ENCODE measurements at regions not wholly inside any gene's neighbourhood (a gene's known extent, or its start where the extent isn't known, plus 50 kb on each side); places are given as distances from the start of the nearest gene placed in this dataset.
A peak's percentile ranks its signal among the peaks of the same experiment; 100 is the strongest.

- Mint-ChIP-seq H3K4me1 (ENCODE audit: low read depth in 2 of 2) (no peaks in the 10 kb centered on the region), H3K4me3 (no peak overlapping the region), H3K27me3 (peaks cover 10 to 18% of the 10 kb centered on the region in 2 donors), H3K9me3 (no peaks in the 10 kb centered on the region), H3K36me3 (no peaks in the 10 kb centered on the region), H3K27ac (no peak overlapping the region)
- peak in 1 of 2 donors; percentile 2 for ATAC-seq
- DNase-seq (ENCODE audit: low spot score) = no peak
These were observed 141.1 kb upstream of the PCBD1 start for GRCh38 chr10:71029411-71029892.

GRCh38 chr10:71029907-71030306 lies 141.5 kb upstream of the PCBD1 start:
- H3K4me1 Mint-ChIP-seq (ENCODE audit: low read depth in 2 of 2) = no peaks in the 10 kb centered on the region

GRCh38 chr10:71031026-71031425 lies 142.7 kb upstream of the PCBD1 start:
- ATAC-seq (no peak), DNase-seq (ENCODE audit: low spot score) (no peak)
- Mint-ChIP-seq H3K27ac (no peak overlapping the region), H3K9me3 (no peaks in the 10 kb centered on the region), H3K4me1 (ENCODE audit: low read depth in 2 of 2) (no peaks in the 10 kb centered on the region), H3K36me3 (no peaks in the 10 kb centered on the region), H3K4me3 (no peak overlapping the region), H3K27me3 (peaks cover 10 to 18% of the 10 kb centered on the region in 2 donors)

More at GRCh38 chr10:71029907-71030306, 141.5 kb upstream of the PCBD1 start:
- DNase-seq (ENCODE audit: low spot score) = no peak
- Mint-ChIP-seq H3K36me3 (no peaks in the 10 kb centered on the region), H3K9me3 (no peaks in the 10 kb centered on the region), H3K27me3 (peaks cover 10 to 18% of the 10 kb centered on the region in 2 donors), H3K4me3 (no peak overlapping the region), H3K27ac (no peak overlapping the region)
- no peak for ATAC-seq

- Mint-ChIP-seq H3K27me3 (peaks cover 5 to 15% of the 10 kb centered on the region in 2 donors), H3K4me3 (no peak overlapping the region), H3K27ac (no peak overlapping the region), H3K4me1 (ENCODE audit: low read depth in 2 of 2) (no peaks in the 10 kb centered on the region), H3K9me3 (no peaks in the 10 kb centered on the region), H3K36me3 (no peaks in the 10 kb centered on the region)
- DNase-seq (ENCODE audit: low spot score) (no peak), ATAC-seq (no peak)
These were observed 143.2 kb upstream of the PCBD1 start for GRCh38 chr10:71031603-71032002.

GRCh38 chr10:71032887-71033286 lies 144.5 kb upstream of the PCBD1 start:
- peaks cover 2 to 12% of the 10 kb centered on the region in 2 donors for H3K27me3 Mint-ChIP-seq
- ATAC-seq (no peak), DNase-seq (ENCODE audit: low spot score) (no peak)
- H3K4me1 Mint-ChIP-seq (ENCODE audit: low read depth in 2 of 2) = no peaks in the 10 kb centered on the region
- H3K36me3 Mint-ChIP-seq = no peaks in the 10 kb centered on the region
- no peak overlapping the region for H3K4me3 Mint-ChIP-seq
- H3K27ac Mint-ChIP-seq = no peak overlapping the region
- no peaks in the 10 kb centered on the region for H3K9me3 Mint-ChIP-seq

- ATAC-seq = no peak
- H3K9me3 Mint-ChIP-seq = no peaks in the 10 kb centered on the region
- no peak for DNase-seq (ENCODE audit: low spot score)
- H3K4me3 Mint-ChIP-seq = no peak overlapping the region
- H3K4me1 Mint-ChIP-seq (ENCODE audit: low read depth in 2 of 2) = no peaks in the 10 kb centered on the region
- peaks cover 2 to 12% of the 10 kb centered on the region in 2 donors for H3K27me3 Mint-ChIP-seq
- H3K36me3 Mint-ChIP-seq = no peaks in the 10 kb centered on the region
- H3K27ac Mint-ChIP-seq = no peak overlapping the region
These were observed 145.1 kb upstream of the PCBD1 start for GRCh38 chr10:71033396-71033980.

- H3K27ac Mint-ChIP-seq = no peak overlapping the region
- ATAC-seq = no peak
- H3K4me1 Mint-ChIP-seq (ENCODE audit: low read depth in 2 of 2) = no peaks in the 10 kb centered on the region
- peaks cover 2 to 12% of the 10 kb centered on the region in 2 donors for H3K27me3 Mint-ChIP-seq
- H3K9me3 Mint-ChIP-seq = no peaks in the 10 kb centered on the region
- no peak for DNase-seq (ENCODE audit: low spot score)
- H3K4me3 Mint-ChIP-seq = no peak overlapping the region
- H3K36me3 Mint-ChIP-seq = no peaks in the 10 kb centered on the region
These were observed 147.3 kb upstream of the PCBD1 start for GRCh38 chr10:71035511-71036296.

GRCh38 chr10:71036297-71036966 lies 148.1 kb upstream of the PCBD1 start:
- no peaks in the 10 kb centered on the region for H3K4me1 Mint-ChIP-seq (ENCODE audit: low read depth in 2 of 2)
- H3K4me3 Mint-ChIP-seq = no peak overlapping the region
- H3K36me3 Mint-ChIP-seq = no peaks in the 10 kb centered on the region
- no peaks in the 10 kb centered on the region for H3K9me3 Mint-ChIP-seq
- DNase-seq (ENCODE audit: low spot score) (no peak), ATAC-seq (no peak)
- H3K27me3 Mint-ChIP-seq = peaks cover 2 to 12% of the 10 kb centered on the region in 2 donors
- no peak overlapping the region for H3K27ac Mint-ChIP-seq

- Mint-ChIP-seq H3K9me3 (no peaks in the 10 kb centered on the region), H3K4me3 (no peak overlapping the region), H3K27ac (no peak overlapping the region), H3K36me3 (no peaks in the 10 kb centered on the region), H3K4me1 (ENCODE audit: low read depth in 2 of 2) (no peaks in the 10 kb centered on the region), H3K27me3 (peaks cover under 1 to 3% of the 10 kb centered on the region in 2 donors)
- no peak for ATAC-seq
- no peak for DNase-seq (ENCODE audit: low spot score)
These were observed 149.8 kb upstream of the PCBD1 start for GRCh38 chr10:71038091-71038633.

- Mint-ChIP-seq H3K36me3 (no peaks in the 10 kb centered on the region), H3K9me3 (no peaks in the 10 kb centered on the region), H3K4me1 (ENCODE audit: low read depth in 2 of 2) (no peaks in the 10 kb centered on the region), H3K4me3 (no peak overlapping the region), H3K27me3 (peaks cover 0 to 3% of the 10 kb centered on the region in 2 donors), H3K27ac (no peak overlapping the region)
- DNase-seq (ENCODE audit: low spot score) (no peak), ATAC-seq (no peak)
These were observed 150.6 kb upstream of the PCBD1 start for GRCh38 chr10:71038921-71039320.

- no peak for DNase-seq (ENCODE audit: low spot score)
- Mint-ChIP-seq H3K4me1 (ENCODE audit: low read depth in 2 of 2) (no peaks in the 10 kb centered on the region), H3K9me3 (no peaks in the 10 kb centered on the region), H3K27ac (no peak overlapping the region), H3K27me3 (peaks cover 0 to 3% of the 10 kb centered on the region in 2 donors), H3K36me3 (no peaks in the 10 kb centered on the region), H3K4me3 (no peak overlapping the region)
- ATAC-seq = no peak
These were observed 151.2 kb upstream of the PCBD1 start for GRCh38 chr10:71039551-71039950.

- no peak for ATAC-seq
- H3K27ac Mint-ChIP-seq = no peak overlapping the region
- no peaks in the 10 kb centered on the region for H3K4me1 Mint-ChIP-seq (ENCODE audit: low read depth in 2 of 2)
- H3K36me3 Mint-ChIP-seq = no peaks in the 10 kb centered on the region
- no peak for DNase-seq (ENCODE audit: low spot score)
- H3K27me3 Mint-ChIP-seq = peaks cover 0 to 3% of the 10 kb centered on the region in 2 donors
- no peak overlapping the region for H3K4me3 Mint-ChIP-seq
- no peaks in the 10 kb centered on the region for H3K9me3 Mint-ChIP-seq
These were observed 152.0 kb upstream of the PCBD1 start for GRCh38 chr10:71040343-71040742.

- Mint-ChIP-seq H3K27ac (no peak overlapping the region), H3K4me3 (no peak overlapping the region), H3K27me3 (peaks cover 0 to 3% of the 10 kb centered on the region in 2 donors), H3K36me3 (no peaks in the 10 kb centered on the region), H3K4me1 (ENCODE audit: low read depth in 2 of 2) (no peaks in the 10 kb centered on the region), H3K9me3 (no peaks in the 10 kb centered on the region)
- ATAC-seq = no peak
- DNase-seq (ENCODE audit: low spot score) = no peak
These were observed 152.7 kb upstream of the PCBD1 start for GRCh38 chr10:71040846-71041605.

Data from natural killer cell treated with Interleukin-12 subunit alpha and Interleukin-12 subunit beta and Interleukin-15 and Interleukin-18, amount 100 ng/mL, for 72 hours (primary cell).